PC-9 (cell line): ENCODE measurements at regions not wholly inside any gene's neighbourhood (a gene's known extent, or its start where the extent isn't known, plus 50 kb on each side); places are given as distances from the start of the nearest gene placed in this dataset.

Source experiments
- BruUV-seq: library from RNA; stranded (reverse); fragments of 400-500 nt; replicated peaks from 2 replicates; lab custom pipeline; 2021; lab: Mats Ljungman, UMichigan
- CTCF ChIA-PET: fragments of 300-600 bp; sonication (Branson Sonifier 250); formaldehyde crosslinking; loops from one replicate; lab custom pipeline; 2022; ENCODE audit warnings: antibody characterized with exemption; lab: Charles Lee
- POLR2A ChIA-PET: fragments of 300-600 bp; sonication (Branson Sonifier 250); formaldehyde crosslinking; loops from one replicate; lab custom pipeline; 2022; ENCODE audit warnings: antibody characterized with exemption; ENCODE audit not compliant: unreplicated experiment; lab: Charles Lee
- DNase-seq, 2 experiments: peaks; one replicate each; pipeline versions ENCODE4 v3.0.0 to v3.0.0-alpha.2; 2015 to 2022; ENCODE audit warnings: mixed read lengths in 1 of 2
- H2AFZ ChIP-seq: fragments of 200-600 bp; sonication (generic); 2 replicates; pipeline ENCODE4 v1.8.1; 2017; ENCODE audit warnings: antibody characterized with exemption
- H3F3A ChIP-seq: fragments of 200-600 bp; sonication (generic); 2 replicates; pipeline ENCODE4 v1.8.1; 2017; ENCODE audit warnings: antibody characterized with exemption, mild to moderate bottlenecking, low read depth; ENCODE audit not compliant: insufficient read depth
- H3K27ac ChIP-seq: fragments of 200-600 bp; sonication (generic); 2 replicates; pipeline ENCODE4 v1.6.1; 2016; ENCODE audit warnings: mixed run types
- H3K27me3 ChIP-seq: fragments of 200-600 bp; sonication (generic); 2 replicates; pipeline ENCODE4 v1.6.1; 2016; ENCODE audit warnings: low read depth, mixed run types; ENCODE audit not compliant: insufficient read depth
- H3K36me3 ChIP-seq: fragments of 200-600 bp; sonication (generic); 2 replicates; pipeline ENCODE4 v1.6.1; 2016; ENCODE audit warnings: low read depth, mixed run types
- H3K4me1 ChIP-seq: fragments of 200-600 bp; sonication (generic); replicated peaks from 2 replicates; pipeline ENCODE4 v1.6.1; 2016; ENCODE audit warnings: mixed run types; ENCODE audit not compliant: insufficient read depth
- H3K4me2 ChIP-seq: fragments of 200-600 bp; sonication (generic); 2 replicates; pipeline ENCODE4 v1.6.1; 2017; ENCODE audit warnings: mixed run types
- H3K4me3 ChIP-seq: fragments of 200-600 bp; sonication (generic); 2 replicates; pipeline ENCODE4 v1.6.1; 2016; ENCODE audit warnings: mixed run types
- H3K79me2 ChIP-seq: fragments of 200-600 bp; sonication (generic); 2 replicates; pipeline ENCODE4 v1.6.1; 2017; ENCODE audit warnings: low read depth, mixed run types
- H3K9me2 ChIP-seq: fragments of 200-600 bp; sonication (generic); 2 replicates; pipeline ENCODE4 v1.8.1; 2017; ENCODE audit warnings: mild to moderate bottlenecking; ENCODE audit not compliant: insufficient read depth
- H3K9me3 ChIP-seq: fragments of 200-600 bp; sonication (generic); 2 replicates; pipeline ENCODE4 v1.8.1; 2016; ENCODE audit warnings: low read depth; ENCODE audit not compliant: insufficient read depth
- H4K20me1 ChIP-seq: fragments of 200-600 bp; sonication (generic); 2 replicates; pipeline ENCODE4 v1.8.1; 2017; ENCODE audit not compliant: insufficient read depth
- CTCF ChIP-seq: fragments of 200-600 bp; sonication (generic); conservative IDR thresholded peaks from 2 replicates; pipeline ENCODE4 v1.6.1; 2017; ENCODE audit warnings: mixed run types, antibody characterized with exemption, mild to moderate bottlenecking, moderate library complexity
- EZH2 ChIP-seq: fragments of 200-600 bp; sonication (generic); IDR thresholded peaks from 2 replicates; pipeline ENCODE4 v1.8.0; 2017; ENCODE audit warnings: antibody characterized with exemption, low read depth
- intact Hi-C: fragments of 100-400 bp; cut with micrococcal nuclease; formaldehyde crosslinking; loops from one replicate; pipeline ENCODE4 v1.10.0; 2022; ENCODE audit not compliant: unreplicated experiment

DNA sequence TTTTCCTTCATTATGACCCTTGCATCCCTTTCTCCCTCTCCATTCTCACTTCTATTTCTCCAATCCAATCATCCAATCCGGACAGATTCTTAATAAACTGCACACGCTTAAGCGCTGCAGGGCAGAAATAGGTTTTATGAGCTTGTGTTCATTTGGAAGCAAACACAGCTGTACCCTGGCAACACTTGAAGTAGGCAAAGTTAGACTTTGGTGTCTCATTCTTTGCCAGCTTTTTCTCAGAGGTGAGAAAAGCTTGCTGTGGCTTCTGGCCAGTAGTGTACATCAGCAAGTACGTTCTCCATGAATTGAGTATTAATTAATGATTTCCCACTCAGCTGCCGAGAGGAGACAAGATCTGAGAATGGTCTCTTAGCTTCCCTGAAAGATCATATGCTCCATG, 88.5 kb downstream of the FBXO4 start:
- Histone ChIP-seq H3K4me3 (no peak overlapping the region), H3K4me2 (no peak overlapping the region), H3K79me2 (no peaks in the 10 kb centered on the region), H3K27ac (no peak overlapping the region), H4K20me1 (no peaks in the 10 kb centered on the region), H3K9me3 (no peaks in the 10 kb centered on the region), H2AFZ (no peak overlapping the region), H3K27me3 (no peaks in the 10 kb centered on the region), H3K9me2 (no peaks in the 10 kb centered on the region; the same call in 1 of the 2 replicates), H3K4me1 (no peaks in the 10 kb centered on the region), H3F3A (no peaks in the 10 kb centered on the region), H3K36me3 (no peaks in the 10 kb centered on the region)
- ChIA-PET CTCF (interaction anchor here (0.6 kb wide), 1 partner anchor 124 kb away, joined by 4 read pairs; no protein-coding TSS in a partner anchor), POLR2A (no interaction called here)
- no peak for DNase-seq
- BruUV-seq = no TSS peak
- intact Hi-C loops = no loop called here
- TF ChIP-seq CTCF (no peak), EZH2 (no peak)

DNA sequence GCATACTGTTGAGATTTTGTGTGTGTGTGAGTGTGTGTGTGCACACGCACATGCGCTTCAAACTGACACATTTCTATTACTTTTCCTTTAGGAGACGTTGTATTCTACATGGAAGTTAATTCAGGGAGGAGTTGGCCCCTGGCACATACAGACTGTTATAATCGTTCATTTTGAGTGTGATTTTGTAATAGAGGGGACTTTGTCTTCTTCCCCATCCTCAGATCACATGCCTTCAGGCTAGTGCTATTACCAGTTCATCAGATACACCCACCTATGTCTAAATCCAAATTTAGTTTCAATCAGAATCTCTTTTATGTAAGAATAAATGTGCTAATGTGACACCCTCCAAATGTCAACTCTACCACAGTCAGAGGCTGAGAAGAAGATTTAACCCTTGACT, 90.2 kb downstream of the FBXO4 start:
- intact Hi-C loops = no loop called here
- Histone ChIP-seq H3K9me3 (no peaks in the 10 kb centered on the region), H3K27ac (no peak overlapping the region), H3K79me2 (no peaks in the 10 kb centered on the region), H3K4me1 (no peaks in the 10 kb centered on the region), H4K20me1 (no peaks in the 10 kb centered on the region), H3F3A (no peaks in the 10 kb centered on the region), H3K4me3 (no peak overlapping the region), H3K27me3 (no peaks in the 10 kb centered on the region), H3K4me2 (no peak overlapping the region), H3K9me2 (no peaks in the 10 kb centered on the region; the same call in 1 of the 2 replicates), H3K36me3 (no peaks in the 10 kb centered on the region), H2AFZ (no peak overlapping the region)
- POLR2A ChIA-PET = no interaction called here
- CTCF ChIA-PET = no interaction called here
- BruUV-seq = no TSS peak
- no peak for TF ChIP-seq EZH2
- TF ChIP-seq CTCF = no peak
- no peak for DNase-seq

GRCh38 chr5:42015681-42016080, 90.6 kb downstream of the FBXO4 start:
- ChIA-PET CTCF (no interaction called here), POLR2A (no interaction called here)
- Histone ChIP-seq H3K9me3 (no peaks in the 10 kb centered on the region), H3K9me2 (no peaks in the 10 kb centered on the region; the same call in 1 of the 2 replicates), H3K36me3 (no peaks in the 10 kb centered on the region), H3K4me2 (no peak overlapping the region), H4K20me1 (no peaks in the 10 kb centered on the region), H2AFZ (no peak overlapping the region), H3K27ac (no peak overlapping the region), H3K79me2 (no peaks in the 10 kb centered on the region), H3F3A (no peaks in the 10 kb centered on the region), H3K27me3 (no peaks in the 10 kb centered on the region), H3K4me3 (no peak overlapping the region), H3K4me1 (no peaks in the 10 kb centered on the region)
- intact Hi-C loops = no loop called here
- BruUV-seq = no TSS peak
- DNase-seq = no peak
- TF ChIP-seq CTCF = no peak
- TF ChIP-seq EZH2 = no peak
